HG03565 (cell line): ENCODE measurements at regions not wholly inside any gene's neighbourhood (a gene's known extent, or its start where the extent isn't known, plus 50 kb on each side); places are given as distances from the start of the nearest gene placed in this dataset.

Source experiments
- ATAC-seq: cut with Tn5 transposase; IDR thresholded peaks from one replicate; pipeline ENCODE4 v1.9.1; 2021; ENCODE audit warnings: mild to moderate bottlenecking, moderate library complexity; ENCODE audit not compliant: unreplicated experiment

- ATAC-seq = no peak
These were observed 227.6 kb downstream of the MYCN start for GRCh38 chr2:16167870-16168426.

DNA sequence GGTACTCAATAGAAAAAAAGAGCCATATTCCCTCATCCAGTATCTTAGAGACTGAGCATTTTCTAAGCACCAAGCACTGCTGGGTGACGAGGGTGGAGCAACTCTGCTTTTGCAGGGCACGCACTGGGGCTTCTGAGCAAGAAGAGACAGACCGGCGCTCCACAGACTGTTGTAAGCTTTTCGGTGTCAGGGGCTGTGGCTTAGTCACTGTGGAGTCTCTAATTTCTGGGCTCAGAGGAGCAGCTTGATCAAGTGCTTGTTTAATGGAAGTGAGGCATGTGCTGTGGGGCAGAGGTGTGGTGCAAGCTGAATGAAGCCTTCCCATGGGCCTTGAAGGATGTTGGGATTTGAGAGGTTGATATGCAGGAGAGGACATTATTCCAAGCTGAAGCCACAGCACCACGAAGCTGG lies 227.1 kb downstream of the MYCN start:
- no peak for ATAC-seq

DNA sequence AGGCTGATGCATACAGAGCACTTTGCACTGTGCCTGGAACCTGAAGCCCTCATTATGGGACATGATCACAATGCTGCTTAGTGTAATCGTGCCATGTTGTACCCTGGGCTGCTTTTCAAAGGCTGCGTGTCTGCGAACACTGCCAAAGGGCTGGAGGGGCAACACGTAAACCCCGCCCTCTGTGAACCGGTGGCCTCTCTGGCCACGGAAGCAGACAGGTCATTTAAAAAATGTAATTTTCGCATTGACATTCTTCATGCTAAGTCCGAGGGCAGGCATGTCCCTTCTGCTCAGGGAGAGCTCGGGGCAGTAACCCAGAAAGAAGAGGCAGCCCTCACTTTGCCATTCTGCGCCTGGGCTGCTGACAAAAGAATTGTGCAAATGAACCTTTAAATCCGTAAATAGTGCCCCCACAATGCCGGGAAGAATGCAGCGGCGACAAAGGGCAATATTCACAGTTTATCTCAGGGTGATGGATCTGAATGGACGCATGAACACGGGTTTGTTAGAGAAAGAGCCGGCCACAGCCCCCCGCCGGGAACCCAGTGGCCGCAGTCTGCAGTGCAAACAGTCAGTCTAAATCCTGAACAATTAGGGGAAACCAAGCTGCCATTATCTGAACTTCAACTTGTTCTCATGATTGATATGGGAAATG lies 226.1 kb downstream of the MYCN start:
- ATAC-seq = no peak

DNA sequence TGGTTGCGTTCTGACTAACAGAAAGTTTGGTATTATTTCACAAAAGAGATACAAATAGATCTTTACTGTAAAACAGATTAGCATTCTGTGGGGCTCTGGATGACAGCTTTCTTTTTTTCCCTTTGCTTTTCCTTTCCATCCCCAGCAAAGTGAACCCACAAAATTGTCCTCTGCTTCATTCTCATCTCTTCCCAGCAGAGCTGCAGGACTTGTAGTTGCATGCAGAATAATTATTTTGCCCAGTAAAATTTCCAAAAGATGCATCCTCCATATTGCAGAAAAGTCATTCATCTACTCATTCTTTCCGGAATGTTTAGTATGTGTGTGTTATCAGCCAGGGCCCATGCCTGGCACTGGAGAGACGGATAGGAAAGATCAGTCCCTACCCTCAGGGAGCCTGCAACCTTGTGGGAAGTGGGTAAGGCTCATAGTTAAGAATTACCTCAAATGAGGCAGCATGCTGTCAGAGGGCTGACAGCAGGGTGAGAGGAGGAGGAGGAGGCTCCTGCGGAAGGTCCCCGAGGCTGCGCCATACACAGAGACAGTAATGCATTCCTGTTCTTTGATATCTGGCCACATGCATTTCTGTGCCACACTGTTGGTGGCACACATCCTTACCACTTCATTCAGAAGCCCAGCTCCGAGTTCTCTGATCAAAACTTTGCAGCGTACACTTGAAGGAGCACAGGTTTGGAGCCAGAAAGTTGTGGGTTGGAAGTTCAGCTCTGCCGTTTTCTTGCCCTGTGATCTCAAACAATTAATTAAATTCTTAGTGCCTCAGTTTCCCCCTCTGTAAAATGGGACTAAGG lies 225.4 kb downstream of the MYCN start:
- no peak for ATAC-seq

DNA sequence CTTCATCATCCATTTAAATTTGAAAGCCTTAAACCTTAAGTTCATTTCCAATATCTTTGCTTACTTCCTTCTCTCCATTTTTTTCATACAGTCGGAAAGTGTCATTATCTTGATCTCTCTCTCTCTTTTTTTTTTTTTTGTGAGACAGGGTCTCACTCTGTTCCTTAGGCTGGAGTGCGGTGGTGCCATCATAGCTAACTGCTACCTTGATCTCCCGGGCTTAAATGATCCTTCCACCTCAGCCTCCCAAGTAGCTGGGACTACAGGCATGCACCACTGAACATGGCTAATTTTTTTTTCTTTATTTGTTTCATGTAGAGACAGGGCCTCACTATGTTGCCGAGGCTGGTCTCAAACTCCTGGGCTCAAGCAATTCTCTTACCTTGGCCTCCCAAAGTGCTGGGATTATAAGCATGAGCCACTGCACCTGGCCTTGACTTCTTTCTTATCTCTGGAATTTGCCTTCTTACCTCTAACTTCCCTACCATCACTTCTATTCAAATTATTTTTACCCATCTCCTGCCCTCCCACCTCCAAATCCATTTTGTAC lies 222.2 kb downstream of the MYCN start:
- ATAC-seq = no peak

- ATAC-seq = no peak
These were observed 221.6 kb downstream of the MYCN start for GRCh38 chr2:16161768-16162490.

DNA sequence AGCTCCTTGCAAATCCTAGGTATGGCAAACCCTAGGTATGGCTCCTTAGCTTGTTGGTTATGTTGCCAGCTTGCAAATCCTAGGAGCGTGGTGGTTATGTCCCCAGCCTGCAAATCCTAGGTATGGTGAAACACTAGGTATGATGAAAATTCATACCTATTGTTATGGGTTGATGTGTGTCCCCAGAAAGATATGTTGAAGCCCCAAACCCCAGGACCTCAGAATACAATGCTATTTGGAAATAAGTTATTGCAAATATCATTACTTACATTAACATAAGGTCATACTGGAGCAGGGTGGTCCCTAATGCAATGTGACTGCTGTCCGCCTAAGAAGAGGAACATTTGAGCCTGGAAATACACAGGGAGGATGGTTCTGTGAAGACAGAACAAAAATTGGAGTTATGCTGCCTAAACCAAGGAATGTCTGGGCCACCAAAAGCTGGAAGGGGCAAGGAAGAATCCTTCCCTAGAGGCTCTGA lies 220.8 kb downstream of the MYCN start:
- ATAC-seq = no peak

DNA sequence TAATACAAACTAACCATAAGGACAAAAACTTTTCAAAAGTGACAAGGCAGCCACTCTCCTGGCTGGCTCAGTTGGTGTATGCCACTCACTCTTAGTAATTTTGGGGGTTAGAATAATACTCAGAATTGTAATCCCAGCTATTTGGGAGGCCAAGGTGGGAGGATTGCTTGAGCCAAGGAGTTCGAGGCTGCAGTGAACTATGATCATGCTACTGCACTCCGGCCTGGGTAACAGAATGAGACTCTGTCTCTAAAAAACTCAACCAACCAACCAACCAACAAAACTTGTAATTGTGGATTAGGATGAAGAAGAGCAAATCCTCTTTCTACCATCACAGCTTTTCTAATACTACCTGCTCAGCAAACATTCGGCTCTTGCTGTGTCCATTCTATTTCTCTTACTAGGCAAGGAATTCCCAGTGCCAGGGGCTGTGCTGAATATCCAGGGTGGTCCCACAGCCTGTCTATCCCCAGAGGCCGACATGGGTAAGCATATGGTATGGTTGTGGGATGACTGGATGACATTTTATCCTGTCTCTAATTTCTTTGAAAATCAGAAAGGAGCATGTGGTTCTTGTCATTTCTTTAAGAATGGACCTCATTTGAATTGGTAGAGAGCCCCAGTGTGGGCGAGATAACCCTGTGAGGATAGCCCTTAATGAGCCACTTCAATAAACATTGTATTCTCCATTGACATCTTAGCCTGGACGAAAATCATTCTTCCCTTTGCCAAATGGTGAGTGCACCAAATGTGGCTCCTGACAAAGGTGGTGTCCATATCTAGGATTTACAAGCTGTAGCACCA lies 220.1 kb downstream of the MYCN start:
- no peak for ATAC-seq

GRCh38 chr2:16156411-16156810 lies 216.1 kb downstream of the MYCN start:
- no peak for ATAC-seq

DNA sequence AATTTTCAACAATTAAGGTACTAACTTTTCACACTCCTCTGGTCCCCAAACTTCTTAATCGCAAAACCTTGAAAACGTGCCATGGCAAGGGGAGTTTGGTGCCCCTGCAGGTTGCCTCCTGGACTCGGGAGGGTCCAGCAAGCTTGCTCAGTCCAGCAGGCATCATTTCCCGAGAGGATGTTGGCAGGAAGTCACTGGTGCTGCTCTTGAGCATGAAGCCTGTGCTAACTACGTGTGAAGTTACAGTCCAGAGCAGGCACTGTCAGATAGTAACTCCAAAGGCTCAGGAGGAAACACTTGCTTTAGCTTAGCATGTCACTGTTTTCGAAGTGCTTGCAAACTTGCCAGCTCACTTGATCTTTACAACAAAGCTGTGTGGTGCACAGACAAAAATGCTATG lies 215.4 kb downstream of the MYCN start:
- ATAC-seq = no peak

DNA sequence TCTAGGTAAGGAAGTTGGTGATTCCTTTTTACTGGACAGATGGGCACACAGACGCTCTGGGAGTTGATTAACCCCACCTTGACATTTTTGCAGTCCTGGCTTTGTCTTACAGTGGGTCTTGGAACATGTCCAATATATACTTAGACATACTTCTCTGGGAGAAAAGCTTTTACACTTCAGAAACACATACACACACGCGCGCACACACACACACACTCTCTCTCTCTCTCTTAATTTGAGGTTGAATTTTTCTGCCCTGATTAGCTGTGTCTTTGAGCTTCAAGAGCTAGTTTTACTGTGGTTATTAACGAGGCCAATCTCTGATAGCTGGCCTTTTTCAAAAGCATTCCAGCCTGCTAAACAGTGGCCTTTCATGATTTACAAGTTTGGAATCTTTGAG lies 215.0 kb downstream of the MYCN start:
- ATAC-seq = no peak

GRCh38 chr2:16154501-16155280 lies 214.3 kb downstream of the MYCN start:
- no peak for ATAC-seq

DNA sequence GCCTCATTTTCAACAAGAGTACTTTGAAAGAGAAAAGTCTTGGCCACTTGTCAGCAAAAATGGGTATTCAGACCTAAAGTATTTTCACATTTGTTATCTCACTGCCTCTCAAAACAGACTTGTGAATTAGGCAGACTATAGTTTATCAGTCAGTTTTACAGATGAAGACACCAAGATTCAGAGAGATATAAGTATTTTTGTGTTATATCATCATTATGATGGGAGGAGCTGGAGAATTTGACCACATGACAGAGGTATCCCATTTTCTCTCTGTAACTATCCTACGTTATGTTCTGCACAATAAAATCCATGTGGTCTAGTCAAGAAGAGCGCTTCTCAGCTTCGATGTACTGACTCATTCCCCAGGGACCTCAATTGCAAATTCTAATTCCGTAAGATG lies 213.7 kb downstream of the MYCN start:
- no peak for ATAC-seq

DNA sequence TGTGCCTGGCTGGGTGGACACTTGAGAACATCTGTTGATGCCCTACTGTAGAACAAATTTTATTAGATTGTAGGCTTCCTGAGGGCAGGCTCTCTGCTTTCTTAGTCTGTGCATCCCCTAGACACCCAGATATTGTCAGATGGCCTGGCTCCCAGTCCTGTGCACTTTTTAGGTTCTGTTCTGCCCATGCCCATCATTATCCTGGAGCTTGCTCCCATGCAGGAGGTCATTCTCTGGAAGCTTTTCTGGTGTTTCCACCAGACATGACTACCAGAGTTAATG lies 213.3 kb downstream of the MYCN start:
- ATAC-seq = no peak

- ATAC-seq = no peak
These were observed 212.8 kb downstream of the MYCN start for GRCh38 chr2:16152928-16153753.

- ATAC-seq = no peak
These were observed 211.9 kb downstream of the MYCN start for GRCh38 chr2:16152071-16152927.

DNA sequence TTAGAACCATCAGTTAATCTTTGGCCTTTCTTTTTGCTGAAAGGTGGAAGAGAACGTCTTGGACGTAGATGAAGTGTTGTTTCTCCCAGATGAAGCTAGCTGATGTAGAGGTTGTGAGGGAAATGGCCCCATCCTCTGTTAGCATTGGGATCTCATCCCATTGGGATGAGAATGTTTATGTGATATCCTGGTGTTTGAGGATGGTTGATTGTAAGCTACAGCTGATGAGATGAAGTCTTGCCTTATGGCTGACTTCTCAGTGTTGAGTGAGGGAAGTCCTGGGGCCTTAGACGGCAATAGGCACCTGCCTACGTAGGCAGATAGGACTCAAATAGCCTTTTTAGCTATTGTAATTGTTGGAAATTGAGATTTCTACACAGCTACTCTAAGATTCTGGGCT lies 211.3 kb downstream of the MYCN start:
- no peak for ATAC-seq

DNA sequence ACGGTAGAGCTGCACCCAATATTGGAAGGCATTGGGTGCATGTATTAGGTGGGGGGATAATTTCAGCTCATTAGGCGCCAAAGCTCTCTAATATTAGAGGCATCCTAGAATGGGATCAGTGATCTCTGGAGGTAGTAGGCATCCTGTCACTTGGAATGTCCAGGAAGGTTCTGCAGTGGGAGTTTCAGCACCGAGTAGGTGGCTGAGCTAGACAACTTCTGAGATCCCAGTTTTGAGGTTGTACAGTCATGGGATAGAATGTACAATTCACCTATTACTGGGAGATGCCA lies 210.9 kb downstream of the MYCN start:
- no peak for ATAC-seq
